H9 (cell line): ENCODE measurements at regions not wholly inside any gene's neighbourhood (a gene's known extent, or its start where the extent isn't known, plus 50 kb on each side); places are given as distances from the start of the nearest gene placed in this dataset.

Experiments used
- DNase-seq: peaks from one replicate; pipeline ENCODE4 v3.0.0-alpha.2; 2017
- H2AFZ ChIP-seq: one replicate; pipeline ENCODE4 v1.6.1; 2013; ENCODE audit warnings: mild to moderate bottlenecking, low read length, control low read depth, moderate library complexity
- H2AK5ac ChIP-seq: 2 replicates; pipeline ENCODE4 v1.6.1; 2013; ENCODE audit warnings: low read length, control low read depth, mixed read lengths; ENCODE audit not compliant: insufficient read length
- H2BK120ac ChIP-seq: one replicate; pipeline ENCODE4 v1.6.1; 2013; ENCODE audit warnings: low read depth, mild to moderate bottlenecking, low read length, control low read depth, inconsistent platforms; ENCODE audit not compliant: poor library complexity, severe bottlenecking
- H2BK12ac ChIP-seq: 2 replicates; pipeline ENCODE4 v1.6.1; 2013; ENCODE audit warnings: low read length, control low read depth, mixed read lengths, low read depth; ENCODE audit not compliant: insufficient read length
- H2BK15ac ChIP-seq: 2 replicates; pipeline ENCODE4 v1.6.1; 2013; ENCODE audit warnings: low read depth, low read length, control low read depth
- H2BK20ac ChIP-seq: one replicate; pipeline ENCODE4 v1.6.1; 2013; ENCODE audit warnings: low read depth, mild to moderate bottlenecking, low read length, control low read depth, inconsistent platforms; ENCODE audit not compliant: poor library complexity, severe bottlenecking
- H2BK5ac ChIP-seq: 2 replicates; pipeline ENCODE4 v1.6.1; 2013; ENCODE audit warnings: low read length, control low read depth, mixed read lengths; ENCODE audit not compliant: insufficient read length
- H3K14ac ChIP-seq: 2 replicates; pipeline ENCODE4 v1.6.1; 2013; ENCODE audit warnings: low read length, control low read depth; ENCODE audit not compliant: insufficient read depth
- H3K18ac ChIP-seq: 2 replicates; pipeline ENCODE4 v1.6.1; 2013; ENCODE audit warnings: low read depth, mild to moderate bottlenecking, mixed read lengths, low read length, control low read depth; ENCODE audit not compliant: insufficient read length
- H3K23ac ChIP-seq: 2 replicates; pipeline ENCODE4 v1.6.1; 2013; ENCODE audit warnings: low read length, control low read depth, mixed read lengths, low read depth; ENCODE audit not compliant: insufficient read length
- H3K23me2 ChIP-seq: 2 replicates; pipeline ENCODE4 v1.6.1; 2013; ENCODE audit warnings: low read depth, mild to moderate bottlenecking, mixed read lengths, low read length, control low read depth; ENCODE audit not compliant: insufficient read length, poor library complexity, severe bottlenecking
- H3K27ac ChIP-seq: 2 replicates; pipeline ENCODE4 v1.5.1; 2013; ENCODE audit warnings: low read length, control low read depth, mixed read lengths, low read depth; ENCODE audit not compliant: insufficient read length
- H3K27me3 ChIP-seq: 2 replicates; pipeline ENCODE4 v1.6.1; 2013; ENCODE audit warnings: low read length, control low read depth, inconsistent platforms; ENCODE audit not compliant: insufficient read depth
- H3K4ac ChIP-seq: 2 replicates; pipeline ENCODE4 v1.6.1; 2013; ENCODE audit warnings: low read depth, mild to moderate bottlenecking, control low read depth, inconsistent platforms, low read length, moderate library complexity
- H3K4me1 ChIP-seq: 2 replicates; pipeline ENCODE4 v1.6.1; 2013; ENCODE audit warnings: low read length, control low read depth, inconsistent platforms; ENCODE audit not compliant: insufficient read depth
- H3K4me2 ChIP-seq: 2 replicates; pipeline ENCODE4 v1.6.1; 2013; ENCODE audit warnings: low read length, control low read depth, mixed read lengths; ENCODE audit not compliant: insufficient read length, insufficient read depth
- H3K56ac ChIP-seq: 2 replicates; pipeline ENCODE4 v1.6.1; 2013; ENCODE audit warnings: low read depth, mild to moderate bottlenecking, mixed read lengths, low read length, control low read depth; ENCODE audit not compliant: insufficient read length
- H3K79me1 ChIP-seq: 2 replicates; pipeline ENCODE4 v1.6.1; 2013; ENCODE audit warnings: low read depth, mild to moderate bottlenecking, moderate library complexity, low read length, control low read depth, inconsistent platforms; ENCODE audit not compliant: insufficient read depth, poor library complexity, severe bottlenecking
- H3K79me2 ChIP-seq: 2 replicates; pipeline ENCODE4 v1.6.1; 2013; ENCODE audit warnings: low read length, control low read depth, inconsistent platforms; ENCODE audit not compliant: insufficient read depth
- H3K9ac ChIP-seq: 2 replicates; pipeline ENCODE4 v1.6.1; 2013; ENCODE audit warnings: low read length, control low read depth, mixed read lengths; ENCODE audit not compliant: insufficient read length; ENCODE audit errors: extremely low read depth
- H3K9me3 ChIP-seq: one replicate; pipeline ENCODE4 v1.6.1; 2013; ENCODE audit warnings: low read depth, low read length, inconsistent platforms; ENCODE audit not compliant: control insufficient read depth
- H3T11ph ChIP-seq: one replicate; pipeline ENCODE4 v1.6.1; 2013; ENCODE audit warnings: mild to moderate bottlenecking, low read length, control low read depth, inconsistent platforms
- H4K20me1 ChIP-seq: one replicate; pipeline ENCODE4 v1.6.1; 2013; ENCODE audit not compliant: control insufficient read depth, insufficient read length, insufficient read depth
- H4K5ac ChIP-seq: 2 replicates; pipeline ENCODE4 v1.6.1; 2013; ENCODE audit warnings: low read depth, mild to moderate bottlenecking, mixed read lengths, low read length, control low read depth; ENCODE audit not compliant: insufficient read length
- H4K8ac ChIP-seq: replicated peaks from 2 replicates; pipeline ENCODE4 v1.6.1; 2013; ENCODE audit warnings: low read length, control low read depth, mixed read lengths, low read depth; ENCODE audit not compliant: insufficient read length
- H4K91ac ChIP-seq: 2 replicates; pipeline ENCODE4 v1.6.1; 2013; ENCODE audit warnings: low read depth, mild to moderate bottlenecking, moderate library complexity, mixed read lengths, low read length, control low read depth; ENCODE audit not compliant: insufficient read length
- H3K27ac Mint-ChIP-seq, 3 experiments: 2 replicates in 2 of 3; 3 replicates in 1 of 3; pipeline ENCODE4 v1.8.0; 2020 to 2021; ENCODE audit warnings: mixed read lengths in 3 of 3, mild to moderate bottlenecking in 1 of 3, moderate library complexity in 1 of 3
- H3K27me3 Mint-ChIP-seq: 2 replicates; pipeline ENCODE4 v1.8.0; 2021; ENCODE audit warnings: low read depth, mild to moderate bottlenecking, moderate library complexity, mixed read lengths
- H3K36me3 Mint-ChIP-seq, 3 experiments: 2 replicates in 2 of 3; 3 replicates in 1 of 3; pipeline ENCODE4 v1.8.0; 2020 to 2021; ENCODE audit warnings: low read depth in 3 of 3, mixed read lengths in 3 of 3; ENCODE audit not compliant: insufficient read depth in 1 of 3
- H3K4me1 Mint-ChIP-seq, 2 experiments: 2 replicates each; pipeline ENCODE4 v1.8.0; 2020; ENCODE audit warnings: mixed read lengths in 2 of 2
- H3K4me3 Mint-ChIP-seq, 2 experiments: 2 replicates in 1 of 2; 3 replicates in 1 of 2; pipeline ENCODE4 v1.8.0; 2020 to 2021; ENCODE audit warnings: mild to moderate bottlenecking in 2 of 2, mixed read lengths in 2 of 2, moderate library complexity in 1 of 2
- H3K9me3 Mint-ChIP-seq, 2 experiments: 2 replicates in 1 of 2; 3 replicates in 1 of 2; pipeline ENCODE4 v1.8.0; 2020; ENCODE audit warnings: mild to moderate bottlenecking in 2 of 2, mixed read lengths in 2 of 2, moderate library complexity in 1 of 2
- WGBS: extraction: QIAGEN DNeasy Blood & Tissue Kit; methylation state at CpG from one replicate; pipeline ENCODE4 v1.1.7; 2013; ENCODE audit warnings: missing lambda C conversion rate, low lambda C conversion rate, mixed read lengths; ENCODE audit not compliant: insufficient read length; ENCODE audit errors: extremely low coverage; 5-methylcytosine and 5-hydroxymethylcytosine counted together
- TF ChIP-seq, protein P1 (sequence below): fragments of 200-600 bp; sonication (generic); conservative IDR thresholded peaks from 3 replicates; pipeline ENCODE4 v1.8.0; 2021; ENCODE audit warnings: antibody characterized with exemption, mild to moderate bottlenecking

DNA sequence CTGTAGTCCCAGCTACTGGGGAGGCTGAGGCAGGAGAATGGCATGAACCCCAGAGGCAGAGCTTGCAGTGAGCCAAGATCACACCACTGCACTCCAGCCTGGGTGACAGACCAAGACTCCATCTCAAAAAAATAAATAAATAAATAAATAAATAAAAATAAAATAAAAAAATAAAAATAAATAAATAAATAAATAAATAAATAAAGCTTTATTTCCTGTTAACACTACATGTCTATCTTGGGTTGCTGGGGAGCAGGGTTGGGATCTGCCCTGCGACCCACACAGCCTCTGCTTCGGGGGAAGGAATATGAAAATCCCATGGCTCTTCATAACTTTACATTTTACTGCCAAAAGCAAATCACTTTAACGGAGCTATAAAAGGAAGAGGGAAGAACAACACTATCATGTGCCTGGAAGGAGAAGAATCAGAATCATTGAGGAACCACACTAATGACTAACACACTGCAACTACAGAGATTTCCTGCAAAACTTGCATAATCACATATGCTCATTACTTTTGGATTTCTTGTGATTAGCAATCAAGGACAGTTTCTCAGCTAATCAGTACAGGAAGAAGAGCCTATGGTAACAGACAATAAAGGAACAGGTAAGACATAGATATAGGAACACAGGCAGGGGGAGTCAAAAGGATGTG lies 72.8 kb upstream of the CD55 start:
- H2BK12ac ChIP-seq = no peak overlapping the region
- no peak overlapping the region for H3K27ac ChIP-seq
- no peak overlapping the region for H2BK5ac ChIP-seq
- Mint-ChIP-seq H3K9me3 (peaks cover 5 to 7% of the 10 kb centered on the region in 2 experiments; a peak in 2 of 5 replicates), H3K4me1 (peaks cover 0 to 2% of the 10 kb centered on the region in 2 experiments; a peak in 2 of 4 replicates), H3K27ac (no peak overlapping the region), H3K4me3 (no peak overlapping the region), H3K36me3 (no peaks in the 10 kb centered on the region), H3K27me3 (no peaks in the 10 kb centered on the region)
- DNase-seq = no peak
- H3K23ac ChIP-seq = no peak overlapping the region
- H4K5ac ChIP-seq = no peak overlapping the region
- H3K9ac ChIP-seq = no peak overlapping the region
- no peak overlapping the region for H3K56ac ChIP-seq
- no peaks in the 10 kb centered on the region for H3K27me3 ChIP-seq
- no peak overlapping the region for H3T11ph ChIP-seq
- TF ChIP-seq, protein P1, sequence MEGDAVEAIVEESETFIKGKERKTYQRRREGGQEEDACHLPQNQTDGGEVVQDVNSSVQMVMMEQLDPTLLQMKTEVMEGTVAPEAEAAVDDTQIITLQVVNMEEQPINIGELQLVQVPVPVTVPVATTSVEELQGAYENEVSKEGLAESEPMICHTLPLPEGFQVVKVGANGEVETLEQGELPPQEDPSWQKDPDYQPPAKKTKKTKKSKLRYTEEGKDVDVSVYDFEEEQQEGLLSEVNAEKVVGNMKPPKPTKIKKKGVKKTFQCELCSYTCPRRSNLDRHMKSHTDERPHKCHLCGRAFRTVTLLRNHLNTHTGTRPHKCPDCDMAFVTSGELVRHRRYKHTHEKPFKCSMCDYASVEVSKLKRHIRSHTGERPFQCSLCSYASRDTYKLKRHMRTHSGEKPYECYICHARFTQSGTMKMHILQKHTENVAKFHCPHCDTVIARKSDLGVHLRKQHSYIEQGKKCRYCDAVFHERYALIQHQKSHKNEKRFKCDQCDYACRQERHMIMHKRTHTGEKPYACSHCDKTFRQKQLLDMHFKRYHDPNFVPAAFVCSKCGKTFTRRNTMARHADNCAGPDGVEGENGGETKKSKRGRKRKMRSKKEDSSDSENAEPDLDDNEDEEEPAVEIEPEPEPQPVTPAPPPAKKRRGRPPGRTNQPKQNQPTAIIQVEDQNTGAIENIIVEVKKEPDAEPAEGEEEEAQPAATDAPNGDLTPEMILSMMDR = no peak
- H4K8ac ChIP-seq = no peak overlapping the region
- no peak overlapping the region for H4K91ac ChIP-seq
- WGBS = no CpG with 5 or more reads among the region's 3 CpGs
- H3K4me1 ChIP-seq = no peaks in the 10 kb centered on the region
- H3K79me2 ChIP-seq = no peaks in the 10 kb centered on the region
- H4K20me1 ChIP-seq = no peaks in the 10 kb centered on the region
- no peaks in the 10 kb centered on the region for H3K23me2 ChIP-seq
- H3K79me1 ChIP-seq = no peaks in the 10 kb centered on the region
- H3K18ac ChIP-seq = no peak overlapping the region
- no peak overlapping the region for H2AFZ ChIP-seq
- H2AK5ac ChIP-seq = no peak overlapping the region
- no peaks in the 10 kb centered on the region for H3K9me3 ChIP-seq
- H2BK15ac ChIP-seq = no peak overlapping the region
- no peak overlapping the region for H2BK120ac ChIP-seq
- H3K4me2 ChIP-seq = no peak overlapping the region
- H3K14ac ChIP-seq = no peak overlapping the region
- no peak overlapping the region for H3K4ac ChIP-seq
- no peak overlapping the region for H2BK20ac ChIP-seq
